Effector memory CD4-positive, alpha-beta T cell (primary cell): ENCODE measurements at regions not wholly inside any gene's neighbourhood (a gene's known extent, or its start where the extent isn't known, plus 50 kb on each side); places are given as distances from the start of the nearest gene placed in this dataset.

Source experiments
- DNase-seq, 3 donors: peaks; one replicate each; pipeline ENCODE4 v3.0.0-alpha.2; 2020
- H3K27ac ChIP-seq: 2 replicates; pipeline ENCODE4 v1.7.0; 2013; ENCODE audit warnings: mild to moderate bottlenecking, low read length, moderate library complexity; ENCODE audit not compliant: insufficient read depth, poor library complexity, severe bottlenecking
- H3K27me3 ChIP-seq: replicated peaks from 2 replicates; pipeline ENCODE4 v1.7.0; 2013; ENCODE audit warnings: mild to moderate bottlenecking, low read length; ENCODE audit not compliant: insufficient read depth, control insufficient read depth, poor library complexity, severe bottlenecking
- H3K36me3 ChIP-seq: 2 replicates; pipeline ENCODE4 v1.7.0; 2013; ENCODE audit warnings: mild to moderate bottlenecking, low read length, moderate library complexity; ENCODE audit not compliant: control insufficient read depth, insufficient read depth
- H3K4me1 ChIP-seq: 2 replicates; pipeline ENCODE4 v1.7.0; 2013; ENCODE audit warnings: low read length, mild to moderate bottlenecking; ENCODE audit not compliant: control insufficient read depth, insufficient read depth, poor library complexity, severe bottlenecking
- H3K4me3 ChIP-seq: 2 replicates; pipeline ENCODE4 v1.7.0; 2013; ENCODE audit warnings: low read length, low read depth, mild to moderate bottlenecking; ENCODE audit not compliant: insufficient read depth, poor library complexity, severe bottlenecking
- H3K9me3 ChIP-seq: 2 replicates; pipeline ENCODE4 v1.7.0; 2013; ENCODE audit warnings: mild to moderate bottlenecking, low read length, moderate library complexity; ENCODE audit not compliant: control insufficient read depth

- Histone ChIP-seq H3K36me3 (no peaks in the 10 kb centered on the region), H3K27ac (no peak overlapping the region), H3K4me1 (no peaks in the 10 kb centered on the region), H3K9me3 (no peaks in the 10 kb centered on the region), H3K27me3 (no peaks in the 10 kb centered on the region), H3K4me3 (no peak overlapping the region)
- no peak for DNase-seq
Measured at GRCh38 chr4:100833906-100834305, 316.1 kb upstream of the EMCN start.

DNA sequence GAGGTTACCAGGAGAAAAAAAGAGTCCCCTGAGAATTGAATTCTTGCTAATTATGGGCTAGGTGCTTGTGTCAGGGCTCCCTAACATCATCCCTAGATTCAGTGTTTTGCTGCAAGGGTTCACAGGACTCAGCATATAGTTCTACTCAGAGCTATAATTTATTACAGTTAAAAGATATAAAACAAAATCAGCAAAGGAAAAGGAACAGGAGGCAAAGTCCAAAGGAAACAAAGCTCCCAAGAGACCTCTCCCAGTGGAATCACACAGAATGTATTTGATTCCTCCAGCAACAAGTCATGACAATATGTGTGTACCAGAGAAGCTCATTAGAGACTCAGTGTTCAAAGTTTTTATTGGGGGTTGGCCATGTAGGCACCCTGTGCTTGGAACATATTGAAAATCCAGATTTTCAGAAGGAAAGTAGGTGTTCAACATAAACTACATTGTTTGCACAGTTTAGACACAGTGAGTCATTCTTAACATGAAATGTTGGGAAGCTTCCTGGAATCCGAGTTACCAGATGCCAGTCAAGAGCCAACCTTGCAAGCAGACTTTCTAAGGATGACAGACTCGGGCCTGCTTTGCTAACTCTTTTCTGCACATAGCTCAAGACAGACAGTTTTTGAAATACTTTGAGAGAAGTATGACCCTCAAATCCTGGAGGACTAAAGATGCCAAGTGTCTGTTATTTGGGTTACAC lies 311.3 kb upstream of the EMCN start:
- Histone ChIP-seq H3K27ac (no peak overlapping the region), H3K9me3 (no peaks in the 10 kb centered on the region), H3K4me1 (no peaks in the 10 kb centered on the region), H3K36me3 (no peaks in the 10 kb centered on the region), H3K27me3 (no peaks in the 10 kb centered on the region), H3K4me3 (no peak overlapping the region)
- no peak for DNase-seq

DNA sequence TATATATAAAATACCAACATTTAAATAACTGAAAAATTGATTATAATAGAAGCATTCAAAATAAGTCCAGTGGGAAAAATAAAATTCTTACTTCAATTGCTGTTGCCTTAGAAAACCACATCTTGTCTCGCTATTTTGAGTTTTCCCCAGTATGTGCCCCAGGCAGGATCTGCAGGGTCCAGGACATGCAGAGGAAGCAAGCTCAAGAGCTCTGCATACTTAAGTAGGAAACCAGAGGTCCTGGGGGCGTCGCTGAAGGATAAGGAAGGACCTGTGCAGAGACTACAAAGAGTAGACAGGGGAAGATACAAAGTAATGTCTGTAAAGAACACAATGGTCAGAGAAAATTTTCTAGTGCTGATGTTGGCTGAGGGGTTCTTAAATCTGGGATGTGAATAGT lies 310.5 kb upstream of the EMCN start:
- H3K4me3 ChIP-seq = no peak overlapping the region
- no peaks in the 10 kb centered on the region for H3K4me1 ChIP-seq
- H3K27ac ChIP-seq = no peak overlapping the region
- DNase-seq = no peak
- no peaks in the 10 kb centered on the region for H3K36me3 ChIP-seq
- no peaks in the 10 kb centered on the region for H3K9me3 ChIP-seq
- H3K27me3 ChIP-seq = no peaks in the 10 kb centered on the region

GRCh38 chr4:100827756-100828155 lies 309.9 kb upstream of the EMCN start:
- no peak overlapping the region for H3K27ac ChIP-seq
- no peak for DNase-seq
- H3K9me3 ChIP-seq = no peaks in the 10 kb centered on the region
- no peaks in the 10 kb centered on the region for H3K27me3 ChIP-seq
- no peaks in the 10 kb centered on the region for H3K4me1 ChIP-seq
- H3K4me3 ChIP-seq = no peak overlapping the region
- no peaks in the 10 kb centered on the region for H3K36me3 ChIP-seq

GRCh38 chr4:100826808-100827548 lies 309.2 kb upstream of the EMCN start:
- Histone ChIP-seq H3K27me3 (no peaks in the 10 kb centered on the region), H3K4me3 (no peak overlapping the region), H3K9me3 (no peaks in the 10 kb centered on the region), H3K4me1 (no peaks in the 10 kb centered on the region), H3K36me3 (no peaks in the 10 kb centered on the region), H3K27ac (no peak overlapping the region)
- DNase-seq = no peak

DNA sequence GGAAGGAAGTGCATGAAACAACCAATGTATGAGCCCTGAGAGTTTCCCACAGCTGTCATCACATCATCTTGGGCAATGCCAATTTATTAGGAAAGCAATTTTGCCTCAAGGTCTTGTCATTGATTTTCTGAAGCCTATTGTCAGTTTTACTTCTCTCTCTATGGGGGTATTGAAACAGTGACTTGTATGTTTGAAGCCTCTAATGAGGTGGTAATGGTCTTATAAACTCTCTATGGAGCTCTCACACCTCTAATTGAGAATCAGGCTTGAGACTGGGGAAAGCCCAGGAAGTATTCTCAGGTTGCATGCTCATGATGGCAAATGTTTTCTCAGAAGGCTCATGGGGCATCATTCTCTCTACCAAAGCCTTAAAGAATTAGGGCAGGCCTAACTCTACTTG lies 308.2 kb upstream of the EMCN start:
- H3K36me3 ChIP-seq = no peaks in the 10 kb centered on the region
- no peaks in the 10 kb centered on the region for H3K4me1 ChIP-seq
- no peak overlapping the region for H3K4me3 ChIP-seq
- H3K27me3 ChIP-seq = no peaks in the 10 kb centered on the region
- H3K9me3 ChIP-seq = no peaks in the 10 kb centered on the region
- no peak overlapping the region for H3K27ac ChIP-seq
- DNase-seq = no peak

GRCh38 chr4:100823993-100824323 lies 306.1 kb upstream of the EMCN start:
- Histone ChIP-seq H3K27me3 (no peaks in the 10 kb centered on the region), H3K9me3 (no peaks in the 10 kb centered on the region), H3K4me3 (no peak overlapping the region), H3K4me1 (no peaks in the 10 kb centered on the region), H3K36me3 (no peaks in the 10 kb centered on the region), H3K27ac (no peak overlapping the region)
- no peak for DNase-seq

DNA sequence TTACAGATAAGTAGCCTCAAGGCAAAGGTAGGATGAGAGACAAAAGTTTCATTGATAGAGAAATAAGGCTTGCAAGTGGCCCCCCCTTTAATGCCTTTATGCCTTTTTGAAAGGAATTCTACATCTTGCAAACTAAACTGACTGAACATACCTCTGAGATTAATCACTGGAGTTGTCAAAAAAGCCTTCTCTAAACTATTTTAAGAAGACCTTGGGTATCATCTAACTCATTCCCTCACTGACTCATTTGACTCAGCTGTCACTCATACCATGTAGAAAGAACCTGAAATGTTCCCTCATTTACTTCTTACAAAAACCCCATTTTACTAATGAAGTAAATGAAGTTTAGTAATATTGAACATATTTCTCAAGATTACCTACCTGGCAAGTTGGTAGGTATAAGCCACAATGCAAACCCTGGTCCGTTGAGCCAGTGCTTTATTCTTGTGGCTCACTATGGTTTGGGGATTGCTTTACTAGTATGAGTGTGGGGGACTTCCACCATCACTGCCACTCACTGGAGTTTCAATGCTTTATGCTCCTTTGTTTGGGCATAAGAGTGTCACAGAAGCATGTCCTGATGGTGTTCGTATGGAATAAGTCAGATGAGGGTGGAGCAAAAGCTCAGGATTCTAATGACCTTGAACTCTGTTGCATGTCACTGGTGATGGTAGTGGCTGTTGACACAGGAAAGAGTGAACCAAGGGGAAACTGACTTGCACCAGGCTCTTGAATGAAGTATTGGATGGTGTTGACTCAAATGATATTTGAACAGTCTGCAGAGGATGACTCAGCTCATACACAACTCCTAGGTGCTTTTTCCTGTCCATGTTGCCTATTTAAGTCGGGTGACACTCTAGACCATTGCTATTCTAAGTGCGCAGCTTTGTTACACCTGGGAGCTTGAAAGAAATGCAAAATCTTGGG lies 305.5 kb upstream of the EMCN start:
- H3K4me3 ChIP-seq = no peak overlapping the region
- no peaks in the 10 kb centered on the region for H3K36me3 ChIP-seq
- no peak overlapping the region for H3K27ac ChIP-seq
- no peaks in the 10 kb centered on the region for H3K4me1 ChIP-seq
- no peaks in the 10 kb centered on the region for H3K27me3 ChIP-seq
- no peak for DNase-seq
- no peaks in the 10 kb centered on the region for H3K9me3 ChIP-seq

DNA sequence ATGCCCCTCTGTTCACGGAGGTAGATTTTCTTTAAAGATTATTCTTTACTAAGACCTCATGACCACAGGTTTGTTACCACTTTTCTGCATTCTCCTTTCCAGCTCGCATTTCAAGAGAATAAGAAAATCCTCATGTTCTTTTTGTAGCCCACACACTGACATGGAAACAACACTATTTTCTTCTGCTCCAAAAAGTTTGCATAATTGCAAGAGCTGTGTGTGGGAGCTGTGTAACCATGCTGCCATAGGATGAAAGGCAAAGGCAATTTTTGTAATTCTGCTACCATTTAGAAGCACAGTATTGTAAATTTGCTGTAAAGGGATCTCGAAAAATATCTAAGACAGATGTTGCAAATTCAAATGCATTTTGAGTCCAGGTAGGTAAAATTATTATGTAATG lies 302.4 kb upstream of the EMCN start:
- no peak for DNase-seq
- no peak overlapping the region for H3K4me3 ChIP-seq
- H3K9me3 ChIP-seq = no peaks in the 10 kb centered on the region
- H3K27me3 ChIP-seq = no peaks in the 10 kb centered on the region
- no peak overlapping the region for H3K27ac ChIP-seq
- no peaks in the 10 kb centered on the region for H3K36me3 ChIP-seq
- no peaks in the 10 kb centered on the region for H3K4me1 ChIP-seq

GRCh38 chr4:100819505-100819904 lies 301.7 kb upstream of the EMCN start:
- Histone ChIP-seq H3K27ac (no peak overlapping the region), H3K4me3 (no peak overlapping the region), H3K36me3 (no peaks in the 10 kb centered on the region), H3K4me1 (no peaks in the 10 kb centered on the region), H3K9me3 (no peaks in the 10 kb centered on the region), H3K27me3 (no peaks in the 10 kb centered on the region)
- no peak for DNase-seq
